Caco-2 (cell line): ENCODE measurements at regions not wholly inside any gene's neighbourhood (a gene's known extent, or its start where the extent isn't known, plus 50 kb on each side); places are given as distances from the start of the nearest gene placed in this dataset.

Experiments
- BruUV-seq: library from RNA; stranded (reverse); fragments of 400-500 nt; replicated peaks from 2 replicates; lab custom pipeline; 2021; lab: Mats Ljungman, UMichigan
- CTCF ChIA-PET: fragments of 300-600 bp; sonication (Branson Sonifier 250); formaldehyde crosslinking; loops from one replicate; lab custom pipeline; 2022; ENCODE audit warnings: antibody characterized with exemption; lab: Charles Lee
- POLR2A ChIA-PET: fragments of 300-600 bp; sonication (Branson Sonifier 250); formaldehyde crosslinking; loops from one replicate; lab custom pipeline; 2022; ENCODE audit warnings: antibody characterized with exemption; lab: Charles Lee
- DNase-seq, 2 experiments: peaks; one replicate each; pipeline versions ENCODE4 v3.0.0 to v3.0.0-alpha.2; 2020 to 2022
- H3K27me3 ChIP-seq: replicated peaks from 2 replicates; pipeline ENCODE4 v1.6.0; 2011; ENCODE audit warnings: low read length; ENCODE audit not compliant: control insufficient read depth, insufficient read depth
- H3K36me3 ChIP-seq: 2 replicates; pipeline ENCODE4 v1.5.1; 2011; ENCODE audit warnings: low read length; ENCODE audit not compliant: control insufficient read depth, insufficient read depth
- H3K4me1 ChIP-seq: fragments of 250-450 bp; sonication (Bioruptor Pico); 2 replicates; pipeline ENCODE4 v1.5.1; 2020; ENCODE audit warnings: mild to moderate bottlenecking
- H3K4me3 ChIP-seq: 2 replicates; pipeline ENCODE4 v1.5.1; 2011; ENCODE audit warnings: low read depth, mild to moderate bottlenecking, control low read depth, low read length
- H3K9me3 ChIP-seq: fragments of 250-450 bp; sonication (Bioruptor Pico); 2 replicates; pipeline ENCODE4 v1.5.1; 2020; ENCODE audit warnings: mild to moderate bottlenecking, moderate library complexity
- H3K27ac Mint-ChIP-seq: one replicate; pipeline ENCODE4 v1.8.0; 2022; ENCODE audit warnings: mixed read lengths; ENCODE audit not compliant: unreplicated experiment
- H3K27me3 Mint-ChIP-seq: one replicate; pipeline ENCODE4 v1.8.0; 2022; ENCODE audit warnings: mixed read lengths; ENCODE audit not compliant: insufficient read depth, unreplicated experiment
- H3K36me3 Mint-ChIP-seq: one replicate; pipeline ENCODE4 v1.8.0; 2022; ENCODE audit warnings: mild to moderate bottlenecking, mixed read lengths; ENCODE audit not compliant: insufficient read depth, unreplicated experiment
- H3K4me1 Mint-ChIP-seq: one replicate; pipeline ENCODE4 v1.8.0; 2022; ENCODE audit warnings: low read depth, mixed read lengths; ENCODE audit not compliant: unreplicated experiment
- H3K4me3 Mint-ChIP-seq: one replicate; pipeline ENCODE4 v1.8.0; 2022; ENCODE audit warnings: mild to moderate bottlenecking, moderate library complexity, mixed read lengths; ENCODE audit not compliant: unreplicated experiment
- H3K9me3 Mint-ChIP-seq: one replicate; pipeline ENCODE4 v1.8.0; 2022; ENCODE audit warnings: mixed read lengths; ENCODE audit not compliant: unreplicated experiment
- intact Hi-C: fragments of 100-400 bp; cut with micrococcal nuclease; formaldehyde crosslinking; loops from one replicate; pipeline ENCODE4 v1.10.0; 2022; ENCODE audit not compliant: unreplicated experiment
- TF ChIP-seq, protein P1 (sequence below), 2 experiments: fragments of 200-600 bp in 1 of 2; IDR thresholded peaks; 1 replicate in 1 of 2; 2 replicates in 1 of 2; pipeline versions ENCODE4 v1.5.1 to v1.8.0; 2011 to 2022; ENCODE audit warnings: antibody characterized with exemption in 1 of 2, control low read depth in 1 of 2, inconsistent platforms in 1 of 2, low read depth in 1 of 2, low read length in 1 of 2, mild to moderate bottlenecking in 1 of 2, moderate library complexity in 1 of 2; ENCODE audit not compliant: insufficient read depth in 1 of 2, severe bottlenecking in 1 of 2, unreplicated experiment in 1 of 2

DNA sequence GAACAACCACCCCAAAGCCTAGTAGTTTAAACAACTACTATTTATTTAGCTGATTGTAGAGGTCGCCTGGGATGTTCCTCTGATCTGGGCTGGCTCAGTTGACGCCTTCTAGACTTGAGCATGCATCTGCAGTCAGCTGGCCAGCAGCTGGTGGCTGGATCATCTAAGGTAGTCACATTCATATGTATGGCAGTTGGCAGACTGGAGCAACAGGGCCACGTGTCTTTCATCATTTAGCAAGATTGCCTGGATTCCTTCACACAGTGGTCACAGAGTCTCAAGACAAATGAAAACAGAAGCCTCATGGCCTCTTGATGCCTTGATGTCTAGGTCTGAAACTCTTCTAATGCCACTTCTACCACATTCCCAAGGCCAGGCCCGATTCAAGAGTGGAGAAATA, 220.6 kb upstream of the S100G start:
- Histone ChIP-seq H3K4me1 (no peaks in the 10 kb centered on the region), H3K4me3 (no peak overlapping the region), H3K36me3 (no peaks in the 10 kb centered on the region), H3K9me3 (no peaks in the 10 kb centered on the region), H3K27me3 (no peaks in the 10 kb centered on the region)
- POLR2A ChIA-PET: no interaction called here
- Mint-ChIP-seq H3K27me3 (no peaks in the 10 kb centered on the region), H3K9me3 (no peaks in the 10 kb centered on the region), H3K4me1 (no peaks in the 10 kb centered on the region), H3K27ac (no peak overlapping the region), H3K4me3 (no peak overlapping the region), H3K36me3 (no peaks in the 10 kb centered on the region)
- no peak for DNase-seq
- no TSS peak for BruUV-seq
- TF ChIP-seq, protein P1, sequence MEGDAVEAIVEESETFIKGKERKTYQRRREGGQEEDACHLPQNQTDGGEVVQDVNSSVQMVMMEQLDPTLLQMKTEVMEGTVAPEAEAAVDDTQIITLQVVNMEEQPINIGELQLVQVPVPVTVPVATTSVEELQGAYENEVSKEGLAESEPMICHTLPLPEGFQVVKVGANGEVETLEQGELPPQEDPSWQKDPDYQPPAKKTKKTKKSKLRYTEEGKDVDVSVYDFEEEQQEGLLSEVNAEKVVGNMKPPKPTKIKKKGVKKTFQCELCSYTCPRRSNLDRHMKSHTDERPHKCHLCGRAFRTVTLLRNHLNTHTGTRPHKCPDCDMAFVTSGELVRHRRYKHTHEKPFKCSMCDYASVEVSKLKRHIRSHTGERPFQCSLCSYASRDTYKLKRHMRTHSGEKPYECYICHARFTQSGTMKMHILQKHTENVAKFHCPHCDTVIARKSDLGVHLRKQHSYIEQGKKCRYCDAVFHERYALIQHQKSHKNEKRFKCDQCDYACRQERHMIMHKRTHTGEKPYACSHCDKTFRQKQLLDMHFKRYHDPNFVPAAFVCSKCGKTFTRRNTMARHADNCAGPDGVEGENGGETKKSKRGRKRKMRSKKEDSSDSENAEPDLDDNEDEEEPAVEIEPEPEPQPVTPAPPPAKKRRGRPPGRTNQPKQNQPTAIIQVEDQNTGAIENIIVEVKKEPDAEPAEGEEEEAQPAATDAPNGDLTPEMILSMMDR (IDR thresholded peaks at IDR 0.05; ENCODE audit: insufficient read depth in 1 of 2, low read depth in 1 of 2, low read length in 1 of 2, severe bottlenecking in 1 of 2, unreplicated experiment in 1 of 2): no peak
- CTCF ChIA-PET: no interaction called here
- intact Hi-C loops: no loop called here

DNA sequence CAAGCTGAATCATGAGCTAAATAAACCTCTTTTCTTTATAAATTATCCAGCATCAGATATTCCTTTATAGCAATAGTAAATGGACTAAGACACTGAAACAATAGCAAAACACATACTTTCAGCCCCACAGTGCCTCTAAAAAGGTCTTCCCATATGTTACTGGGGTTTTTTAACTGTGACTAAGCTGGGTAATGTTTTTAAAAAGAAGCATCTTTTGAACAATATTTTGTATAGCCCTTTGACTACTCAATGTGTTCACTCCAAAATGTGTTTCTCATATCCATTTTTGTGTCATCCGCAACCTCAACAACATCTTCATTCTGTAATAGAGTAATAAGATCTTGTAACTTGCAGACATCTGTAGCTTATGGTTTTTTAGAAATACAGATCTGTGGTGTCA, 218.7 kb upstream of the S100G start:
- H3K27me3 ChIP-seq: no peaks in the 10 kb centered on the region
- no TSS peak for BruUV-seq
- no peaks in the 10 kb centered on the region for H3K9me3 Mint-ChIP-seq
- no peak overlapping the region for H3K4me3 ChIP-seq
- H3K4me1 ChIP-seq: no peaks in the 10 kb centered on the region
- TF ChIP-seq, protein P1 (IDR thresholded peaks at IDR 0.05; ENCODE audit: insufficient read depth in 1 of 2, low read depth in 1 of 2, low read length in 1 of 2, severe bottlenecking in 1 of 2, unreplicated experiment in 1 of 2): no peak
- no peak for DNase-seq
- H3K4me3 Mint-ChIP-seq: no peak overlapping the region
- no peaks in the 10 kb centered on the region for H3K4me1 Mint-ChIP-seq
- H3K27me3 Mint-ChIP-seq: no peaks in the 10 kb centered on the region
- CTCF ChIA-PET: no interaction called here
- intact Hi-C loops: no loop called here
- no peaks in the 10 kb centered on the region for H3K36me3 Mint-ChIP-seq
- no peaks in the 10 kb centered on the region for H3K36me3 ChIP-seq
- no peaks in the 10 kb centered on the region for H3K9me3 ChIP-seq
- POLR2A ChIA-PET: no interaction called here
- H3K27ac Mint-ChIP-seq: no peak overlapping the region

DNA sequence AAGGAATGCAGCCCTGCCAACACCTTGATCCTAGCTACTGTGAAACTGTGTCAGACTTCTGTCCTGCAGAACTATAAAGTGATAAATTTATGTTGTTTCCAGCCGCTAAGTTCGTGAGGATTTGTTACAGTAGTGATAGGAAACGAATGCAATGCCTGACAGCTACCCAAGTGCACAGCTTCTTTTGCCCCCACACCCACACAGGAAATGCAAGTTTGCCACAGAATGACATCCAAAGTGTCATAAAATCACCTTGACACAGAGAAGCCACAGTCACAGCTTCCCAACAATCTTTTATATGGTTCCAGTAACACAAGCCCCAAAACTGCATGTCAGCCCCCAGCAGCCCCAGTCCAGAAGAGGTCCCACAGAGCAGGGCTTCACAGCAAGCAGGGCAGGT, 216.9 kb upstream of the S100G start:
- intact Hi-C loops: no loop called here
- H3K27ac Mint-ChIP-seq: no peak overlapping the region
- Histone ChIP-seq H3K27me3 (no peaks in the 10 kb centered on the region), H3K4me1 (no peaks in the 10 kb centered on the region), H3K4me3 (no peak overlapping the region), H3K9me3 (no peaks in the 10 kb centered on the region), H3K36me3 (no peaks in the 10 kb centered on the region)
- H3K4me1 Mint-ChIP-seq: no peaks in the 10 kb centered on the region
- no peak overlapping the region for H3K4me3 Mint-ChIP-seq
- H3K36me3 Mint-ChIP-seq: no peaks in the 10 kb centered on the region
- TF ChIP-seq, protein P1 (IDR thresholded peaks at IDR 0.05; ENCODE audit: insufficient read depth in 1 of 2, low read depth in 1 of 2, low read length in 1 of 2, severe bottlenecking in 1 of 2, unreplicated experiment in 1 of 2): no peak
- no TSS peak for BruUV-seq
- ChIA-PET POLR2A (no interaction called here), CTCF (no interaction called here)
- no peaks in the 10 kb centered on the region for H3K27me3 Mint-ChIP-seq
- no peak for DNase-seq
- H3K9me3 Mint-ChIP-seq: no peaks in the 10 kb centered on the region
